Activated B cell treated with CpG ODN at 0.5 μM for 24 hours (primary cell): ENCODE measurements at regions not wholly inside any gene's neighbourhood (a gene's known extent, or its start where the extent isn't known, plus 50 kb on each side); places are given as distances from the start of the nearest gene placed in this dataset.

Experiments
- ATAC-seq: fragments of 200-7000 bp; cut with Tn5 transposase; one replicate; pipeline ENCODE4 v1.10.0; 2021; ENCODE audit warnings: low read depth, mild to moderate bottlenecking, moderate library complexity
- CTCF ChIA-PET: fragments of 350-600 bp; sonication (Branson Sonifier 250); formaldehyde crosslinking; loops from one replicate; lab custom pipeline; 2021; ENCODE audit warnings: antibody characterized with exemption; lab: Charles Lee
- POLR2A ChIA-PET: fragments of 350-600 bp; sonication (Branson Sonifier 250); formaldehyde crosslinking; loops from one replicate; lab custom pipeline; 2021; ENCODE audit warnings: antibody characterized with exemption; lab: Charles Lee
- DNase-seq: peaks from one replicate; pipeline ENCODE4 v3.0.0; 2022
- H3K27ac Mint-ChIP-seq: one replicate; pipeline ENCODE4 v1.8.0; 2020; ENCODE audit warnings: mixed read lengths
- H3K27me3 Mint-ChIP-seq: one replicate; pipeline ENCODE4 v1.8.0; 2021; ENCODE audit warnings: mixed read lengths
- H3K36me3 Mint-ChIP-seq: one replicate; pipeline ENCODE4 v1.8.0; 2021; ENCODE audit warnings: low read depth, mixed read lengths
- H3K4me1 Mint-ChIP-seq: one replicate; pipeline ENCODE4 v1.8.0; 2021; ENCODE audit warnings: mixed read lengths
- H3K4me3 Mint-ChIP-seq: one replicate; pipeline ENCODE4 v1.8.0; 2020; ENCODE audit warnings: mild to moderate bottlenecking, mixed read lengths
- H3K9me3 Mint-ChIP-seq: one replicate; pipeline ENCODE4 v1.8.0; 2020; ENCODE audit warnings: mixed read lengths
- intact Hi-C: fragments of 100-400 bp; cut with micrococcal nuclease; formaldehyde crosslinking; loops from one replicate; pipeline ENCODE4 v1.15.1; 2024
- TF ChIP-seq, protein P1 (sequence below): fragments of 200-600 bp; IDR thresholded peaks from one replicate; pipeline ENCODE4 v1.8.0; 2022; ENCODE audit warnings: antibody characterized with exemption, mild to moderate bottlenecking

DNA sequence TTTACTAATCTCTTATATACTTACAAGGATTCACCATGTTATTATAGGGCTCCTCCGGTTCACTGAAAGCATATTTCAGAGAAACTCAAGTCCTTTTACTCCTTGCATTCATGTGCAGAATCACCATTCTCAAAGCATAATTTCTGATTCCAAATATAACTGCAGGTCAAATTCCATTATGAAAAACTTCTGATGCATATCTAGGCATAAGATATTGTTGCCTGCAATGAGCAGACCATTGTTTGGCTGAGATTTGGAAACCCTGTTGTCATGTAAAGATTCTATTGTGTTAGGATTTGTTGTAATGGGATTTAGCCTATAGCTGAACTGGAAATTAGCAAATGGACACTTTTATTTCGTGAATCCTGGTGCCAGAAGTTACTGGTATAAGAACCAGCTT is 69.5 kb upstream of the PRICKLE2 start:
- Mint-ChIP-seq H3K36me3 (no peaks in the 10 kb centered on the region), H3K9me3 (peaks cover 5% of the 10 kb centered on the region)

DNA sequence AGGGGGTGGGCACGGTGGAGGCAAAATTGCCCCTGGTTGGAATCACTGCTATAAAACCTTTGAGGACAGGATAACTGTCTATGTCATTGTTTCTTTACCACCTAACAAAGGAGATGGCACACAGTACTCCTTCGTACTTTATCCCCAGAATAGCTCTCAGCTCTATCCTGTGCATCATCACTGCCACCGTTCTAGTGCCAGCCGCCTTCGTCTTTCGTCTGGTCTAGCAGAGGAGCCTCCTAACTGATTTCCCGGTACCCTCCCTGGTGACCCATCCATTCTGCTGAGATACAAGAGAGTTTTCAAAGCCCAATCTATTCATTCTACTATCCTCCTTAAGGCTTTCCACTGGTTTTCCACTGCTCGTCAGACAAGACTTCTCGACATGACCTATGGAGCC is 67.9 kb upstream of the PRICKLE2 start:
- Mint-ChIP-seq H3K36me3 (no peaks in the 10 kb centered on the region), H3K9me3 (peaks cover 5% of the 10 kb centered on the region), H3K4me3 (no peak overlapping the region), H3K4me1 (no peaks in the 10 kb centered on the region), H3K27me3 (no peaks in the 10 kb centered on the region), H3K27ac (no peak overlapping the region)
- CTCF ChIA-PET, result no interaction called here
- intact Hi-C loops, result no loop called here
- no peak for DNase-seq
- POLR2A ChIA-PET, result no interaction called here
- TF ChIP-seq, protein P1, sequence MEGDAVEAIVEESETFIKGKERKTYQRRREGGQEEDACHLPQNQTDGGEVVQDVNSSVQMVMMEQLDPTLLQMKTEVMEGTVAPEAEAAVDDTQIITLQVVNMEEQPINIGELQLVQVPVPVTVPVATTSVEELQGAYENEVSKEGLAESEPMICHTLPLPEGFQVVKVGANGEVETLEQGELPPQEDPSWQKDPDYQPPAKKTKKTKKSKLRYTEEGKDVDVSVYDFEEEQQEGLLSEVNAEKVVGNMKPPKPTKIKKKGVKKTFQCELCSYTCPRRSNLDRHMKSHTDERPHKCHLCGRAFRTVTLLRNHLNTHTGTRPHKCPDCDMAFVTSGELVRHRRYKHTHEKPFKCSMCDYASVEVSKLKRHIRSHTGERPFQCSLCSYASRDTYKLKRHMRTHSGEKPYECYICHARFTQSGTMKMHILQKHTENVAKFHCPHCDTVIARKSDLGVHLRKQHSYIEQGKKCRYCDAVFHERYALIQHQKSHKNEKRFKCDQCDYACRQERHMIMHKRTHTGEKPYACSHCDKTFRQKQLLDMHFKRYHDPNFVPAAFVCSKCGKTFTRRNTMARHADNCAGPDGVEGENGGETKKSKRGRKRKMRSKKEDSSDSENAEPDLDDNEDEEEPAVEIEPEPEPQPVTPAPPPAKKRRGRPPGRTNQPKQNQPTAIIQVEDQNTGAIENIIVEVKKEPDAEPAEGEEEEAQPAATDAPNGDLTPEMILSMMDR, result no peak
- no peak for ATAC-seq

More for the DNA sequence above, 69.5 kb upstream of the PRICKLE2 start:
- Mint-ChIP-seq H3K27ac (no peak overlapping the region), H3K4me1 (no peaks in the 10 kb centered on the region), H3K27me3 (no peaks in the 10 kb centered on the region), H3K4me3 (no peak overlapping the region)
- no peak for DNase-seq
- ChIA-PET POLR2A (no interaction called here), CTCF (no interaction called here)
- intact Hi-C loops, result no loop called here
- no peak for ATAC-seq
- TF ChIP-seq, protein P1, result no peak

DNA sequence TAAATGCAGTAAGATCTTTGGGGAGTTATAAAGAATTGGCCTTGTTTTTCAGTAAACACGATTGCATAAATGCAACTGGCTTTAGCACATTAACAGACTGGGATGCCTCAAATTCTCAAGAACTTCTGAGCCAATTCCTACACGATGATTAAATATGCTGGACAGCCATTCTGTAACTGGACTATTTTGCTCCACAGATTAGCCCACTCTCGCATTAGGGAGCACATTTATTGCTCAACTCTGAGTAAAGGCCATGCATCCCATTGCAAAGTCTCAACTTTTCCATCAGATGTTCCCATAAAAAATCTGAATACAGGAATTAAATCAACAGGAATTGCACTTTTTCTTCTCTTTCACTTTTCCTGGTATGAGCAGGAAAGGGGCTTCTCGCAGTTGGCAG is 66.7 kb upstream of the PRICKLE2 start:
- no peaks in the 10 kb centered on the region for H3K36me3 Mint-ChIP-seq
- ChIA-PET CTCF (no interaction called here), POLR2A (no interaction called here)
- no peak for ATAC-seq
- no peak overlapping the region for H3K27ac Mint-ChIP-seq
- no peak overlapping the region for H3K4me3 Mint-ChIP-seq
- no peak for DNase-seq
- no peaks in the 10 kb centered on the region for H3K27me3 Mint-ChIP-seq
- intact Hi-C loops, result no loop called here
- H3K4me1 Mint-ChIP-seq, result no peaks in the 10 kb centered on the region
- TF ChIP-seq, protein P1, result no peak
- H3K9me3 Mint-ChIP-seq, result no peaks in the 10 kb centered on the region

DNA sequence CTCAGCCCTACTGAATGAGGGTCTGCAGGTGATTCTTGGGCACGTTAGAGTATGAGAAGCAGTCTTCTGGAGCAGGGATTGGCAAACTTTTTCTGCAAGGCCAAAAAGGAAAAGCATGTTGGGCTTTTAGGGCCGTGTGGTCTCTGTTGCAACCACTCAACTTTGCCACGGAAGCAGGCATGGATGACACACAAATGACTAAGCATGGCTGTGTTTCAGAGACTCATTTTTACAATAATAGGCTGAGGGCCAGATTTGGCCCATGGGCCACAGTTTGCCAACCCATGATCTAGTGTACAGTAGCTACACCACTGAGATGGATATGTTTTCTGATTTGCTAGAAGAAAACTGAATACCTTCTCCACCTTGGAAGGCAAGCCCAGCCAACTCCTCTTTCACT is 66.1 kb upstream of the PRICKLE2 start:
- Mint-ChIP-seq H3K9me3 (no peaks in the 10 kb centered on the region), H3K36me3 (no peaks in the 10 kb centered on the region), H3K27ac (no peak overlapping the region), H3K4me1 (no peaks in the 10 kb centered on the region), H3K27me3 (no peaks in the 10 kb centered on the region), H3K4me3 (no peak overlapping the region)
- no peak for ATAC-seq
- POLR2A ChIA-PET, result no interaction called here
- TF ChIP-seq, protein P1, result no peak
- no peak for DNase-seq
- intact Hi-C loops, result no loop called here
- CTCF ChIA-PET, result no interaction called here

DNA sequence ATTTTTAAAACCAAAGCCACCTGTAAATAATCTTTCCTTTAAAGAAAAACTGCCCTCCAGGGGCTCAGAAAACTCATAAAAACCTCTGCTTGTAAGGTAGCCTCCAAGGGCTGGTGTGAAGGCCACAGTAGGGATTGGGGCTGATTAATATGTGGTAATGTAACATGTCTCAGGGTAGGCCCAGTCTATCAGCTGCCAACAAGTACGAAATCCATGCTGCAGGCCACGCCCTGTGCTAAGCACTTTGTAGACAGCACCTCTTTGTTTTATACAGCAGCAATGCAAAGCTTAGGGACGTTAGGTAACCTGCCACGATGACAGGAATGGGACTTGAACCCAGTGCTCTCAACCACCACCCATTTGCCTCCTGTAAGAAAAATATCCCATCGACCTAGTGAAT is 65.6 kb upstream of the PRICKLE2 start:
- Mint-ChIP-seq H3K9me3 (no peaks in the 10 kb centered on the region), H3K27ac (no peak overlapping the region), H3K4me3 (no peak overlapping the region), H3K36me3 (no peaks in the 10 kb centered on the region), H3K27me3 (no peaks in the 10 kb centered on the region), H3K4me1 (no peaks in the 10 kb centered on the region)
- ChIA-PET POLR2A (no interaction called here), CTCF (no interaction called here)
- no peak for DNase-seq
- intact Hi-C loops, result no loop called here
- no peak for ATAC-seq
- TF ChIP-seq, protein P1, result no peak
